ENCODE measurements at regions not wholly inside any gene's neighbourhood (a gene's known extent, or its start where the extent isn't known, plus 50 kb on each side); places are given as distances from the start of the nearest gene placed in this dataset.
A peak's percentile ranks its signal among the peaks of the same experiment; 100 is the strongest.

- Mint-ChIP-seq H3K4me3 (no peak overlapping the region), H3K9me3 (peaks cover 28% of the 10 kb centered on the region), H3K27ac (peak overlapping the region; percentile 17; the same call in 1 of the 2 replicates), H3K36me3 (peaks cover 16% of the 10 kb centered on the region), H3K4me1 (peaks cover 19% of the 10 kb centered on the region), H3K27me3 (ENCODE audit: low read depth) (no peaks in the 10 kb centered on the region)
- ChIA-PET CTCF (no interaction called here), POLR2A (no interaction called here)
- TF ChIP-seq ZNF219 (CRISPR knock-in tag; IDR thresholded peaks at IDR 0.05; ENCODE audit: borderline replicate concordance) (no peak), ZNF232 (CRISPR knock-in tag; IDR thresholded peaks at IDR 0.05) (no peak), NFATC4 (CRISPR knock-in tag; IDR thresholded peaks at IDR 0.05) (no peak), MLX (CRISPR knock-in tag; IDR thresholded peaks at IDR 0.05) (no peak), E2F1 (CRISPR knock-in tag; IDR thresholded peaks at IDR 0.05) (no peak), FOXJ3 (CRISPR knock-in tag; IDR thresholded peaks at IDR 0.05; ENCODE audit: borderline replicate concordance) (no peak), ETV6 (CRISPR knock-in tag; IDR thresholded peaks at IDR 0.05) (no peak), STAT6 (CRISPR knock-in tag; conservative IDR thresholded peaks at IDR 0.05; ENCODE audit: low read depth) (no peak), ZNF121 (CRISPR knock-in tag; IDR thresholded peaks at IDR 0.05) (no peak), SMAD4 (CRISPR knock-in tag; IDR thresholded peaks at IDR 0.05) (no peak), TEAD4 (CRISPR knock-in tag; IDR thresholded peaks at IDR 0.05) (no peak), GTF2I (CRISPR knock-in tag; conservative IDR thresholded peaks at IDR 0.05) (no peak), ATF6 (CRISPR knock-in tag; IDR thresholded peaks at IDR 0.05) (no peak), IRF1 (CRISPR knock-in tag; IDR thresholded peaks at IDR 0.05) (no peak), ZNF512 (CRISPR knock-in tag; IDR thresholded peaks at IDR 0.05; ENCODE audit: borderline replicate concordance) (no peak), ZNF263 (CRISPR knock-in tag; IDR thresholded peaks at IDR 0.05; ENCODE audit: low read depth) (no peak), SOX15 (CRISPR knock-in tag; IDR thresholded peaks at IDR 0.05) (no peak)
- DNase-seq (ENCODE audit: low spot score) (no peak), ATAC-seq (no peak)
Measured at GRCh38 chr3:162584986-162585385, 1088.4 kb downstream of the OTOL1 start.

GRCh38 chr3:162586591-162586990 is 1090.0 kb downstream of the OTOL1 start:
- peaks cover 6% of the 10 kb centered on the region; the same call in 1 of the 2 replicates for H3K36me3 Mint-ChIP-seq
- ATAC-seq (peak; percentile 72), DNase-seq (ENCODE audit: low spot score) (no peak)
- CTCF ChIA-PET = no interaction called here
- H3K27ac Mint-ChIP-seq = no peak overlapping the region
- H3K9me3 Mint-ChIP-seq = peaks cover 20% of the 10 kb centered on the region; the same call in 1 of the 2 replicates
- POLR2A ChIA-PET = no interaction called here
- no peak overlapping the region for H3K4me3 Mint-ChIP-seq
- H3K4me1 Mint-ChIP-seq = peaks cover 19% of the 10 kb centered on the region
- no peaks in the 10 kb centered on the region for H3K27me3 Mint-ChIP-seq (ENCODE audit: low read depth)
- TF ChIP-seq TEAD4 (CRISPR knock-in tag; IDR thresholded peaks at IDR 0.05) = no peak
- TF ChIP-seq ZNF416 (CRISPR knock-in tag; IDR thresholded peaks at IDR 0.05) = no peak
- TF ChIP-seq ZBTB21 (CRISPR knock-in tag; IDR thresholded peaks at IDR 0.05; ENCODE audit: borderline replicate concordance) = no peak
- TF ChIP-seq PRRX2 (CRISPR knock-in tag; IDR thresholded peaks at IDR 0.05) = no peak
- TF ChIP-seq NR3C1 (CRISPR knock-in tag; conservative IDR thresholded peaks at IDR 0.05; ENCODE audit: low read depth) = no peak
- TF ChIP-seq TEAD1 (CRISPR knock-in tag; IDR thresholded peaks at IDR 0.05) = no peak
- no peak for TF ChIP-seq MYBL2 (CRISPR knock-in tag; IDR thresholded peaks at IDR 0.05)
- TF ChIP-seq ATF2 (CRISPR knock-in tag; IDR thresholded peaks at IDR 0.05; ENCODE audit: borderline replicate concordance, low read depth) = no peak
- no peak for TF ChIP-seq E2F5 (CRISPR knock-in tag; IDR thresholded peaks at IDR 0.05)
- no peak for TF ChIP-seq MAX (CRISPR knock-in tag; IDR thresholded peaks at IDR 0.05)

Data from WTC11 (cell line).